Uterus (tissue), 2 donors: ENCODE measurements at regions not wholly inside any gene's neighbourhood (a gene's known extent, or its start where the extent isn't known, plus 50 kb on each side); places are given as distances from the start of the nearest gene placed in this dataset.

Experiments used
- CTCF ChIP-seq, 4 experiments: fragments of 200-600 bp in 2 of 4; fragments of 450-650 bp in 2 of 4; sonication (generic) in 2 of 4; IDR thresholded peaks; one replicate each; pipeline ENCODE4 v1.5.1; 2016 to 2019; ENCODE audit warnings: antibody characterized with exemption in 4 of 4, mild to moderate bottlenecking in 2 of 4, moderate library complexity in 1 of 4
- POLR2A ChIP-seq, 2 donors: fragments of 450-650 bp; IDR thresholded peaks; one replicate each; pipeline ENCODE4 v1.6.1; 2016; ENCODE audit warnings: antibody characterized with exemption in 2 of 2, mild to moderate bottlenecking in 1 of 2, moderate library complexity in 1 of 2

- no peak for TF ChIP-seq CTCF (IDR thresholded peaks at IDR 0.05)
- no peak for TF ChIP-seq POLR2A (IDR thresholded peaks at IDR 0.05)
Observed at GRCh38 chr2:81987370-81987769, 1682.8 kb upstream of the LRRTM1 start.
